B cell (primary cell): ENCODE measurements at regions not wholly inside any gene's neighbourhood (a gene's known extent, or its start where the extent isn't known, plus 50 kb on each side); places are given as distances from the start of the nearest gene placed in this dataset.
A peak's percentile ranks its signal among the peaks of the same experiment; 100 is the strongest.

Source experiments
- ATAC-seq: fragments of 200-7000 bp; cut with Tn5 transposase; one replicate; pipeline ENCODE4 v1.10.0; 2021; ENCODE audit warnings: low read depth, mild to moderate bottlenecking, moderate number of reproducible peaks, moderate library complexity
- CTCF ChIA-PET: fragments of 350-600 bp; sonication (Branson Sonifier 250); formaldehyde crosslinking; loops from one replicate; lab custom pipeline; 2021; ENCODE audit warnings: antibody characterized with exemption, inconsistent platforms; lab: Charles Lee
- POLR2A ChIA-PET: fragments of 350-600 bp; sonication (Branson Sonifier 250); formaldehyde crosslinking; loops from one replicate; lab custom pipeline; 2021; ENCODE audit warnings: antibody characterized with exemption; lab: Charles Lee
- DNase-seq: peaks from one replicate; pipeline ENCODE4 v3.0.0; 2013
- H2AFZ ChIP-seq: 2 replicates; pipeline ENCODE4 v1.6.1; 2012; ENCODE audit warnings: mild to moderate bottlenecking, low read depth, low read length; ENCODE audit not compliant: insufficient read depth, poor library complexity, severe bottlenecking
- H3K27ac ChIP-seq, 2 donors: 1 replicate in 1 of 2; 2 replicates in 1 of 2; pipeline ENCODE4 v1.5.1; 2012 to 2013; ENCODE audit warnings: low read length in 2 of 2, mild to moderate bottlenecking in 2 of 2, moderate library complexity in 1 of 2
- H3K27me3 ChIP-seq, 4 experiments: fragments of 200-600 bp in 1 of 4; sonication (generic) in 1 of 4; replicated peaks in 1 of 4; 1 replicate in 2 of 4; 2 replicates in 2 of 4; pipeline versions ENCODE4 v1.6.1 to v1.7.0; 2013 to 2016; ENCODE audit warnings: low read length in 3 of 4, mild to moderate bottlenecking in 2 of 4, mixed read lengths in 1 of 4, moderate library complexity in 1 of 4; ENCODE audit not compliant: insufficient read depth in 4 of 4, control insufficient read depth in 3 of 4; ENCODE audit errors: control extremely low read depth in 1 of 4
- H3K36me3 ChIP-seq, 2 experiments: replicated peaks in 1 of 2; 1 replicate in 1 of 2; 2 replicates in 1 of 2; pipeline versions ENCODE4 v1.6.1 to v1.7.1; 2013; ENCODE audit warnings: low read length in 1 of 2; ENCODE audit not compliant: insufficient read depth in 2 of 2, control insufficient read depth in 1 of 2; ENCODE audit errors: control extremely low read depth in 1 of 2, extremely low read depth in 1 of 2
- H3K4me1 ChIP-seq, 2 donors: fragments of 200-600 bp in 1 of 2; sonication (generic) in 1 of 2; 1 replicate in 1 of 2; 2 replicates in 1 of 2; pipeline versions ENCODE4 v1.5.1 to v1.6.1; 2013 to 2017; ENCODE audit warnings: low read length in 2 of 2; ENCODE audit not compliant: control insufficient read depth in 2 of 2, insufficient read depth in 2 of 2
- H3K4me2 ChIP-seq: replicated peaks from 2 replicates; pipeline ENCODE3; 2012; ENCODE audit warnings: mild to moderate bottlenecking, low read depth, low read length; ENCODE audit not compliant: poor library complexity, severe bottlenecking
- H3K4me3 ChIP-seq, 5 experiments: fragments of 200-600 bp in 1 of 5; sonication (generic) in 1 of 5; 1 replicate in 3 of 5; 2 replicates in 2 of 5; pipeline versions ENCODE4 v1.5.1 to v1.7.0; 2011 to 2016; ENCODE audit warnings: low read length in 4 of 5, mild to moderate bottlenecking in 4 of 5, low read depth in 2 of 5, control low read depth in 1 of 5, moderate library complexity in 1 of 5; ENCODE audit not compliant: insufficient read depth in 1 of 5; ENCODE audit errors: control extremely low read depth in 1 of 5, extremely low read depth in 1 of 5
- H3K79me2 ChIP-seq: fragments of 200-600 bp; sonication (generic); one replicate; pipeline ENCODE4 v1.6.0; 2016; ENCODE audit warnings: low read length; ENCODE audit not compliant: control insufficient read depth, insufficient read depth
- H3K9ac ChIP-seq: fragments of 200-600 bp; sonication (generic); 2 replicates; pipeline ENCODE4 v1.6.1; 2017; ENCODE audit warnings: mild to moderate bottlenecking, low read length, moderate library complexity
- H3K9me3 ChIP-seq, 3 donors: one replicate each; pipeline versions ENCODE4 v1.6.1 to v1.7.1; 2013; ENCODE audit warnings: low read length in 2 of 3; ENCODE audit not compliant: control insufficient read depth in 2 of 3, insufficient read depth in 1 of 3; ENCODE audit errors: control extremely low read depth in 1 of 3
- H4K20me1 ChIP-seq: 2 replicates; pipeline ENCODE4 v1.6.0; 2012; ENCODE audit warnings: mild to moderate bottlenecking, low read length; ENCODE audit not compliant: insufficient read depth, control insufficient read depth, poor library complexity, severe bottlenecking
- H3K27ac Mint-ChIP-seq: one replicate; pipeline ENCODE4 v1.8.0; 2021; ENCODE audit warnings: mixed read lengths
- H3K27me3 Mint-ChIP-seq: one replicate; pipeline ENCODE4 v1.8.0; 2021; ENCODE audit warnings: mixed read lengths
- H3K4me1 Mint-ChIP-seq: one replicate; pipeline ENCODE4 v1.8.0; 2021; ENCODE audit warnings: mixed read lengths
- H3K4me3 Mint-ChIP-seq: one replicate; pipeline ENCODE4 v1.8.0; 2021; ENCODE audit warnings: mixed read lengths
- H3K9me3 Mint-ChIP-seq: one replicate; pipeline ENCODE4 v1.8.0; 2022; ENCODE audit warnings: mixed read lengths; ENCODE audit not compliant: insufficient read depth
- EZH2 ChIP-seq: IDR thresholded peaks from 2 replicates; pipeline ENCODE4 v1.6.1; 2012; ENCODE audit warnings: borderline replicate concordance, low read depth, mild to moderate bottlenecking, moderate library complexity, low read length; ENCODE audit not compliant: insufficient read depth, poor library complexity, severe bottlenecking
- WGBS: methylation state at CpG from one replicate; pipeline ENCODE4 v1.1.5; 2013; ENCODE audit warnings: missing lambda C conversion rate; ENCODE audit not compliant: insufficient coverage; 5-methylcytosine and 5-hydroxymethylcytosine counted together
- intact Hi-C: fragments of 100-400 bp; cut with micrococcal nuclease; formaldehyde crosslinking; loops from one replicate; pipeline ENCODE4 v1.10.0; 2022
- TF ChIP-seq, protein P1 (sequence below): fragments of 200-600 bp; IDR thresholded peaks from one replicate; pipeline ENCODE4 v1.8.0; 2022; ENCODE audit warnings: antibody characterized with exemption, mild to moderate bottlenecking

DNA sequence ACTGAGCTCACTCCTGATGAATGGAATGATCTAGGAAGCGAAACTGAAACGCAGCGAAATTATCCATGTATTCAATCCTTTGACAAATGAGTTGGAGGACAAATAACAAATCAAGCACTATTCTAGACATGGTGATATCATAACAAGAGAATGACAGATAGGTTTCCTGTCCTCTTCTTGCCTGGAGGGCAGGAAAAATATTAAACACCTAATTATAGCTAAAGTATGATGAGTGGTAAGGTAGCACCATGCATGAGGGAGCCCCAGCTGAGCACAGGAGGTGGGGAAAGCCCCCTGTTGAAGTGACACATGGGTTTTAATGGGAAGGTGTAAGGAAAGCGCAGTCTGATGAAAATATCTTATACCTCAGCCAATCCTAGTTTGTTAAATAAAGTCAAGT lies 225.2 kb downstream of the NPR3 start:
- H3K4me3 ChIP-seq = no peak overlapping the region
- ChIA-PET POLR2A (no interaction called here), CTCF (no interaction called here)
- ATAC-seq (no peak), DNase-seq (no peak)
- no peaks in the 10 kb centered on the region for H3K9me3 Mint-ChIP-seq
- H2AFZ ChIP-seq = no peak overlapping the region
- no peak overlapping the region for H3K27ac Mint-ChIP-seq
- no peaks in the 10 kb centered on the region for H3K27me3 ChIP-seq
- no peaks in the 10 kb centered on the region for H3K4me1 Mint-ChIP-seq
- no peak overlapping the region for H3K9ac ChIP-seq
- peaks cover 0 to 2% (median 0%) of the 10 kb centered on the region in 3 donors for H3K9me3 ChIP-seq
- no CpG with 5 or more reads among the region's 4 CpGs for WGBS
- H3K4me3 Mint-ChIP-seq = no peak overlapping the region
- intact Hi-C loops = no loop called here
- H3K36me3 ChIP-seq = no peaks in the 10 kb centered on the region
- TF ChIP-seq EZH2 = no peak
- TF ChIP-seq, protein P1, sequence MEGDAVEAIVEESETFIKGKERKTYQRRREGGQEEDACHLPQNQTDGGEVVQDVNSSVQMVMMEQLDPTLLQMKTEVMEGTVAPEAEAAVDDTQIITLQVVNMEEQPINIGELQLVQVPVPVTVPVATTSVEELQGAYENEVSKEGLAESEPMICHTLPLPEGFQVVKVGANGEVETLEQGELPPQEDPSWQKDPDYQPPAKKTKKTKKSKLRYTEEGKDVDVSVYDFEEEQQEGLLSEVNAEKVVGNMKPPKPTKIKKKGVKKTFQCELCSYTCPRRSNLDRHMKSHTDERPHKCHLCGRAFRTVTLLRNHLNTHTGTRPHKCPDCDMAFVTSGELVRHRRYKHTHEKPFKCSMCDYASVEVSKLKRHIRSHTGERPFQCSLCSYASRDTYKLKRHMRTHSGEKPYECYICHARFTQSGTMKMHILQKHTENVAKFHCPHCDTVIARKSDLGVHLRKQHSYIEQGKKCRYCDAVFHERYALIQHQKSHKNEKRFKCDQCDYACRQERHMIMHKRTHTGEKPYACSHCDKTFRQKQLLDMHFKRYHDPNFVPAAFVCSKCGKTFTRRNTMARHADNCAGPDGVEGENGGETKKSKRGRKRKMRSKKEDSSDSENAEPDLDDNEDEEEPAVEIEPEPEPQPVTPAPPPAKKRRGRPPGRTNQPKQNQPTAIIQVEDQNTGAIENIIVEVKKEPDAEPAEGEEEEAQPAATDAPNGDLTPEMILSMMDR = no peak
- H3K4me2 ChIP-seq = no peak overlapping the region
- H3K4me1 ChIP-seq = no peaks in the 10 kb centered on the region
- no peaks in the 10 kb centered on the region for H3K79me2 ChIP-seq
- H4K20me1 ChIP-seq = no peaks in the 10 kb centered on the region
- H3K27me3 Mint-ChIP-seq = no peaks in the 10 kb centered on the region
- no peak overlapping the region for H3K27ac ChIP-seq

DNA sequence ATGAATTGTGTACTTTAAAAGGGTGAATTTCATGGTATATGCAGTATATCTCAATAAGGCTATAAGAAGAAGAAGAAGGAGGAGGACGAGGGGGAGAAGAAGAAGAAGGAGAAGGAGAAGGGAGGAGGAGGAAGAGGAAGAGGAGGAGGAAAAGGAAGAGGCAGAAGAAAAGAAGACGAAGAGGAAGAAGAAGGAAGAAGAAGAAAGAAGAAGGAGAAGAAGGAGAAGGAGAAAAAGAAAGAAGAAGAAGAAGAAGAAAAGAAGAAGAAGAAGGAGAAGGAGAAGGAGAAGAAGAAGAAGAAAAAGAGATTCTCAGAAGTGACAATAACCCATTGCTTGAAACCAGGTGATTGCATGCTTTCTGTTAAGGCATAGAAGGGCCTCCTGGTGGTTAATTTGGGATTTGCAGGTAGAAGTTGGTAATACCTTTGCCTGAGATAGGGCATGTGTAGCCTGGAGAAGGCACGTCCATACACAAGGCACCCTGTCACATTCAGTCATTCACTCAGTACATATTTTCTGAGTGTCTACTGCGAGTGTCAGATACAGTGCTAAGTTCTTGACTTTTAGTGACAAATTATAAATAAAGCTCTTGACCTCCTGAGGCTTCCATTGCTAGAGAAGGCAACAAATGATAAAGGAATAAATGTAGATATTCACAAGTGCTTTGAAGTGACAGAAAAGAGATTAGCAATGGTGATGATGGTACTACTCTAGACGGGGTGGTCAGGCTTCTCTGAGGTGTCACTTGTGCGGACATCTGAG lies 231.3 kb downstream of the NPR3 start:
- DNase-seq (peak; percentile 6), ATAC-seq (no peak)
- Histone ChIP-seq H2AFZ (no peak overlapping the region), H3K4me2 (no peak overlapping the region), H3K4me3 (no peak overlapping the region), H3K36me3 (no peaks in the 10 kb centered on the region), H3K79me2 (no peaks in the 10 kb centered on the region), H3K9ac (no peak overlapping the region), H4K20me1 (no peaks in the 10 kb centered on the region), H3K27me3 (no peaks in the 10 kb centered on the region), H3K9me3 (no peaks in the 10 kb centered on the region), H3K4me1 (no peaks in the 10 kb centered on the region), H3K27ac (no peak overlapping the region)
- no peak for TF ChIP-seq EZH2
- TF ChIP-seq, protein P1 = peak; percentile 58
- 84% methylated on average over 2 of the region's 6 CpGs for WGBS
- Mint-ChIP-seq H3K27me3 (no peaks in the 10 kb centered on the region), H3K4me3 (no peak overlapping the region), H3K9me3 (no peaks in the 10 kb centered on the region), H3K27ac (no peak overlapping the region), H3K4me1 (no peaks in the 10 kb centered on the region)
- POLR2A ChIA-PET = no interaction called here
- CTCF ChIA-PET = no interaction called here
- intact Hi-C loops = no loop called here
